ENCODE measurements at regions not wholly inside any gene's neighbourhood (a gene's known extent, or its start where the extent isn't known, plus 50 kb on each side); places are given as distances from the start of the nearest gene placed in this dataset.

GRCh38 chr1:229153955-229154548 lies 116.9 kb upstream of the RAB4A start:
- POLR2A ChIA-PET, result no interaction called here
- no peaks in the 10 kb centered on the region for H3K9me3 Mint-ChIP-seq (ENCODE audit: insufficient read depth)

GRCh38 chr1:229154811-229155210 lies 116.1 kb upstream of the RAB4A start:
- Mint-ChIP-seq H3K4me1 (ENCODE audit: low read depth) (peaks cover 20% of the 10 kb centered on the region), H3K27ac (no peak overlapping the region), H3K9me3 (ENCODE audit: insufficient read depth) (no peaks in the 10 kb centered on the region), H3K4me3 (no peak overlapping the region), H3K27me3 (ENCODE audit: low read depth) (no peaks in the 10 kb centered on the region), H3K36me3 (ENCODE audit: low read depth) (peaks cover 2% of the 10 kb centered on the region)
- POLR2A ChIA-PET, result no interaction called here
- CTCF ChIA-PET, result interaction anchor here (1.0 to 2.3 kb wide), 2 partner anchors 73 to 420 kb away, joined by 3 to 10 read pairs; no protein-coding TSS in a partner anchor
- DNase-seq, result no peak
- ATAC-seq, result no peak

More at GRCh38 chr1:229153955-229154548, 116.9 kb upstream of the RAB4A start:
- Mint-ChIP-seq H3K36me3 (ENCODE audit: low read depth) (peaks cover 2% of the 10 kb centered on the region), H3K27ac (no peak overlapping the region), H3K27me3 (ENCODE audit: low read depth) (no peaks in the 10 kb centered on the region), H3K4me1 (ENCODE audit: low read depth) (peaks cover 20% of the 10 kb centered on the region), H3K4me3 (no peak overlapping the region)
- DNase-seq (no peak), ATAC-seq (no peak)
- CTCF ChIA-PET, result interaction anchor here (1.1 kb wide), 1 partner anchor 73 kb away, joined by 3 read pairs; no protein-coding TSS in a partner anchor

- H3K27me3 Mint-ChIP-seq (ENCODE audit: low read depth), result no peaks in the 10 kb centered on the region
- no peaks in the 10 kb centered on the region for H3K9me3 Mint-ChIP-seq (ENCODE audit: insufficient read depth)
- H3K36me3 Mint-ChIP-seq (ENCODE audit: low read depth), result peaks cover 2% of the 10 kb centered on the region
- H3K4me3 Mint-ChIP-seq, result peak overlapping the region; percentile 58
- ChIA-PET CTCF (interaction anchor here (0.8 to 2.3 kb wide), 4 partner anchors 25 to 421 kb away, joined by 3 to 10 read pairs (median 6); no protein-coding TSS in a partner anchor), POLR2A (no interaction called here)
- H3K4me1 Mint-ChIP-seq (ENCODE audit: low read depth), result peaks cover 20% of the 10 kb centered on the region
- peak overlapping the region; percentile 76 for H3K27ac Mint-ChIP-seq
- DNase-seq (peak; percentile 33), ATAC-seq (peak; percentile 75)
Measured at GRCh38 chr1:229155472-229155871, 115.4 kb upstream of the RAB4A start.

- POLR2A ChIA-PET, result no interaction called here
- Mint-ChIP-seq H3K27ac (no peak overlapping the region), H3K4me3 (no peak overlapping the region), H3K36me3 (ENCODE audit: low read depth) (peaks cover 2% of the 10 kb centered on the region), H3K27me3 (ENCODE audit: low read depth) (no peaks in the 10 kb centered on the region), H3K9me3 (ENCODE audit: insufficient read depth) (no peaks in the 10 kb centered on the region), H3K4me1 (ENCODE audit: low read depth) (peaks cover 20% of the 10 kb centered on the region)
- ATAC-seq (no peak), DNase-seq (no peak)
- CTCF ChIA-PET, result interaction anchor here (0.6 to 2.3 kb wide), 5 partner anchors 30 to 917 kb away, joined by 3 to 10 read pairs (median 3); no protein-coding TSS in a partner anchor
Measured at GRCh38 chr1:229156872-229157271, 114.0 kb upstream of the RAB4A start.

- Mint-ChIP-seq H3K9me3 (ENCODE audit: insufficient read depth) (no peaks in the 10 kb centered on the region), H3K27ac (no peak overlapping the region), H3K4me3 (no peak overlapping the region), H3K36me3 (ENCODE audit: low read depth) (peaks cover 2% of the 10 kb centered on the region), H3K4me1 (ENCODE audit: low read depth) (peaks cover 20% of the 10 kb centered on the region), H3K27me3 (ENCODE audit: low read depth) (no peaks in the 10 kb centered on the region)
- CTCF ChIA-PET, result interaction anchor here (1.0 to 1.5 kb wide), 3 partner anchors 29 to 101 kb away, joined by 3 read pairs; no protein-coding TSS in a partner anchor
- POLR2A ChIA-PET, result no interaction called here
- ATAC-seq, result no peak
- no peak for DNase-seq
Measured at GRCh38 chr1:229157480-229157879, 113.4 kb upstream of the RAB4A start.

- Mint-ChIP-seq H3K9me3 (ENCODE audit: insufficient read depth) (no peaks in the 10 kb centered on the region), H3K36me3 (ENCODE audit: low read depth) (peaks cover 2% of the 10 kb centered on the region), H3K27me3 (ENCODE audit: low read depth) (no peaks in the 10 kb centered on the region), H3K4me1 (ENCODE audit: low read depth) (peaks cover 20% of the 10 kb centered on the region), H3K4me3 (no peak overlapping the region), H3K27ac (no peak overlapping the region)
- POLR2A ChIA-PET, result no interaction called here
- CTCF ChIA-PET, result interaction anchor here (1.2 to 1.5 kb wide), 2 partner anchors 69 to 100 kb away, joined by 3 read pairs; no protein-coding TSS in a partner anchor
- DNase-seq (no peak), ATAC-seq (no peak)
Measured at GRCh38 chr1:229158341-229158921, 112.5 kb upstream of the RAB4A start.

- no peak overlapping the region for H3K27ac Mint-ChIP-seq
- peaks cover 20% of the 10 kb centered on the region for H3K4me1 Mint-ChIP-seq (ENCODE audit: low read depth)
- ChIA-PET CTCF (no interaction called here), POLR2A (no interaction called here)
- peaks cover 2% of the 10 kb centered on the region for H3K36me3 Mint-ChIP-seq (ENCODE audit: low read depth)
- H3K9me3 Mint-ChIP-seq (ENCODE audit: insufficient read depth), result no peaks in the 10 kb centered on the region
- H3K27me3 Mint-ChIP-seq (ENCODE audit: low read depth), result no peaks in the 10 kb centered on the region
- DNase-seq, result no peak
- H3K4me3 Mint-ChIP-seq, result no peak overlapping the region
- no peak for ATAC-seq
Measured at GRCh38 chr1:229158927-229159326, 112.0 kb upstream of the RAB4A start.

GRCh38 chr1:229159668-229160544 lies 111.0 kb upstream of the RAB4A start:
- POLR2A ChIA-PET, result no interaction called here
- H3K4me3 Mint-ChIP-seq, result no peak overlapping the region
- H3K27ac Mint-ChIP-seq, result peak overlapping the region; percentile 25
- H3K36me3 Mint-ChIP-seq (ENCODE audit: low read depth), result peaks cover 2% of the 10 kb centered on the region
- DNase-seq, result no peak
- peaks cover 5% of the 10 kb centered on the region for H3K27me3 Mint-ChIP-seq (ENCODE audit: low read depth)
- H3K9me3 Mint-ChIP-seq (ENCODE audit: insufficient read depth), result no peaks in the 10 kb centered on the region
- CTCF ChIA-PET, result no interaction called here
- H3K4me1 Mint-ChIP-seq (ENCODE audit: low read depth), result peaks cover 16% of the 10 kb centered on the region
- ATAC-seq, result no peak

- ATAC-seq (no peak), DNase-seq (no peak)
- Mint-ChIP-seq H3K27me3 (ENCODE audit: low read depth) (peaks cover 7% of the 10 kb centered on the region), H3K4me3 (no peak overlapping the region), H3K4me1 (ENCODE audit: low read depth) (peaks cover 1% of the 10 kb centered on the region), H3K9me3 (ENCODE audit: insufficient read depth) (no peaks in the 10 kb centered on the region), H3K27ac (no peak overlapping the region), H3K36me3 (ENCODE audit: low read depth) (no peaks in the 10 kb centered on the region)
- ChIA-PET CTCF (no interaction called here), POLR2A (interaction anchor here (0.6 kb wide), 1 partner anchor 82 kb away, joined by 3 read pairs; no protein-coding TSS in a partner anchor)
Measured at GRCh38 chr1:229161740-229162139, 109.2 kb upstream of the RAB4A start.

GRCh38 chr1:229162825-229163515 lies 107.9 kb upstream of the RAB4A start:
- Mint-ChIP-seq H3K36me3 (ENCODE audit: low read depth) (no peaks in the 10 kb centered on the region), H3K9me3 (ENCODE audit: insufficient read depth) (no peaks in the 10 kb centered on the region), H3K27ac (no peak overlapping the region), H3K4me3 (no peak overlapping the region), H3K27me3 (ENCODE audit: low read depth) (peaks cover 9% of the 10 kb centered on the region), H3K4me1 (ENCODE audit: low read depth) (no peaks in the 10 kb centered on the region)
- DNase-seq (no peak), ATAC-seq (no peak)
- POLR2A ChIA-PET, result no interaction called here
- CTCF ChIA-PET, result no interaction called here

GRCh38 chr1:229164348-229164747 lies 106.6 kb upstream of the RAB4A start:
- POLR2A ChIA-PET, result no interaction called here
- CTCF ChIA-PET, result no interaction called here
- Mint-ChIP-seq H3K36me3 (ENCODE audit: low read depth) (no peaks in the 10 kb centered on the region), H3K9me3 (ENCODE audit: insufficient read depth) (no peaks in the 10 kb centered on the region), H3K27me3 (ENCODE audit: low read depth) (peaks cover 9% of the 10 kb centered on the region), H3K4me1 (ENCODE audit: low read depth) (no peaks in the 10 kb centered on the region), H3K27ac (no peak overlapping the region), H3K4me3 (no peak overlapping the region)
- DNase-seq (no peak), ATAC-seq (no peak)
